ENCODE measurements at regions not wholly inside any gene's neighbourhood (a gene's known extent, or its start where the extent isn't known, plus 50 kb on each side); places are given as distances from the start of the nearest gene placed in this dataset.

- H3K9me3 ChIP-seq (replicated peaks in 1 of 2; ENCODE audit: control insufficient read depth in 1 of 2, insufficient read depth in 1 of 2, low read length in 2 of 2): no peaks in the 10 kb centered on the region
- no peaks in the 10 kb centered on the region for H4K20me1 ChIP-seq (ENCODE audit: insufficient read depth, low read length)
- Mint-ChIP-seq H3K9me3 (peaks cover 0 to 2% (median 0%) of the 10 kb centered on the region in 7 donors), H3K4me1 (no peaks in the 10 kb centered on the region), H3K36me3 (no peaks in the 10 kb centered on the region), H3K4me3 (no peak overlapping the region), H3K27me3 (ENCODE audit: low read depth in 3 of 3) (peaks cover 0 to 3% (median 2%) of the 10 kb centered on the region in 3 donors), H3K27ac (no peak overlapping the region)
- no peak overlapping the region for H3K4me3 ChIP-seq (replicated peaks in 1 of 3; ENCODE audit: low read depth in 2 of 3, low read length in 3 of 3)
- intact Hi-C loops (cut with micrococcal nuclease): no loop called here
- no peak overlapping the region for H3K4me2 ChIP-seq (replicated peaks; ENCODE audit: extremely low read depth, low read length, poor library complexity, severe bottlenecking)
- no peaks in the 10 kb centered on the region for H3K27me3 ChIP-seq (ENCODE audit: control insufficient read depth in 2 of 2, insufficient read depth in 2 of 2, low read length in 2 of 2)
- no peaks in the 10 kb centered on the region for H3K36me3 ChIP-seq (replicated peaks in 1 of 2; ENCODE audit: control insufficient read depth in 1 of 2, insufficient read depth in 2 of 2, low read length in 2 of 2)
- H2AFZ ChIP-seq (ENCODE audit: insufficient read depth, low read depth, low read length, poor library complexity, severe bottlenecking): no peak overlapping the region
- DNase-seq: peak in 2 of 3 donors; percentile 4 to 8
- WGBS (ENCODE audit: insufficient coverage): 85% methylated on average over 5 of the region's 8 CpGs
- TF ChIP-seq CTCF (IDR thresholded peaks at IDR 0.05): peak; percentile 22
- no peaks in the 10 kb centered on the region for H3K4me1 ChIP-seq (ENCODE audit: control insufficient read depth in 1 of 2, insufficient read depth in 2 of 2, low read length in 2 of 2)
- no peak overlapping the region for H3K9ac ChIP-seq (ENCODE audit: insufficient read depth, low read length, poor library complexity, severe bottlenecking)
- no peaks in the 10 kb centered on the region for H3K79me2 ChIP-seq (ENCODE audit: insufficient read depth, low read length)
- no peak overlapping the region for H3K27ac ChIP-seq (ENCODE audit: low read depth in 1 of 2, low read length in 2 of 2)
These were observed 1089.1 kb downstream of the SLC6A15 start for GRCh38 chr12:83823386-83824045.

GRCh38 chr12:83821967-83822366, 1090.6 kb downstream of the SLC6A15 start:
- WGBS (ENCODE audit: insufficient coverage): 100% methylated on average over 1 of the region's 1 CpG
- no peak overlapping the region for H3K27ac ChIP-seq (ENCODE audit: low read depth in 1 of 2, low read length in 2 of 2)
- H3K4me1 ChIP-seq (ENCODE audit: control insufficient read depth in 1 of 2, insufficient read depth in 2 of 2, low read length in 2 of 2): no peaks in the 10 kb centered on the region
- no peaks in the 10 kb centered on the region for H3K36me3 Mint-ChIP-seq
- no peak for DNase-seq
- no peak overlapping the region for H3K4me3 ChIP-seq (replicated peaks in 1 of 3; ENCODE audit: low read depth in 2 of 3, low read length in 3 of 3)
- no peak overlapping the region for H3K9ac ChIP-seq (ENCODE audit: insufficient read depth, low read length, poor library complexity, severe bottlenecking)
- no peaks in the 10 kb centered on the region for H3K36me3 ChIP-seq (replicated peaks in 1 of 2; ENCODE audit: control insufficient read depth in 1 of 2, insufficient read depth in 2 of 2, low read length in 2 of 2)
- no peak overlapping the region for H3K27ac Mint-ChIP-seq
- no peaks in the 10 kb centered on the region for H3K27me3 ChIP-seq (ENCODE audit: control insufficient read depth in 2 of 2, insufficient read depth in 2 of 2, low read length in 2 of 2)
- H3K79me2 ChIP-seq (ENCODE audit: insufficient read depth, low read length): no peaks in the 10 kb centered on the region
- H3K9me3 ChIP-seq (replicated peaks in 1 of 2; ENCODE audit: control insufficient read depth in 1 of 2, insufficient read depth in 1 of 2, low read length in 2 of 2): no peaks in the 10 kb centered on the region
- H3K4me1 Mint-ChIP-seq: no peaks in the 10 kb centered on the region
- H4K20me1 ChIP-seq (ENCODE audit: insufficient read depth, low read length): no peaks in the 10 kb centered on the region
- H3K27me3 Mint-ChIP-seq (ENCODE audit: low read depth in 3 of 3): peaks cover 0 to 3% (median 2%) of the 10 kb centered on the region in 3 donors
- no peaks in the 10 kb centered on the region for H3K9me3 Mint-ChIP-seq
- TF ChIP-seq CTCF (IDR thresholded peaks at IDR 0.05): no peak
- H3K4me2 ChIP-seq (replicated peaks; ENCODE audit: extremely low read depth, low read length, poor library complexity, severe bottlenecking): no peak overlapping the region
- intact Hi-C loops (cut with micrococcal nuclease): no loop called here
- H2AFZ ChIP-seq (ENCODE audit: insufficient read depth, low read depth, low read length, poor library complexity, severe bottlenecking): no peak overlapping the region
- H3K4me3 Mint-ChIP-seq: no peak overlapping the region

Measured in CD14-positive monocyte (primary cell).